GM21825 (cell line): ENCODE measurements at regions not wholly inside any gene's neighbourhood (a gene's known extent, or its start where the extent isn't known, plus 50 kb on each side); places are given as distances from the start of the nearest gene placed in this dataset.

ENCODE experiments used
- ATAC-seq: cut with Tn5 transposase; IDR thresholded peaks from one replicate; pipeline ENCODE4 v1.9.1; 2021; ENCODE audit warnings: mild to moderate bottlenecking, moderate library complexity; ENCODE audit not compliant: unreplicated experiment

GRCh38 chr5:52665559-52665958 is 122.2 kb upstream of the ITGA1 start:
- ATAC-seq, result no peak

GRCh38 chr5:52668139-52668538 is 119.6 kb upstream of the ITGA1 start:
- ATAC-seq, result no peak

GRCh38 chr5:52668544-52669185 is 119.1 kb upstream of the ITGA1 start:
- no peak for ATAC-seq

- ATAC-seq, result no peak
Observed at GRCh38 chr5:52672459-52672858, 115.3 kb upstream of the ITGA1 start.

GRCh38 chr5:52673495-52673894 is 114.2 kb upstream of the ITGA1 start:
- ATAC-seq, result no peak

- no peak for ATAC-seq
Observed at GRCh38 chr5:52674815-52675545, 112.7 kb upstream of the ITGA1 start.

GRCh38 chr5:52682492-52682891 is 105.2 kb upstream of the ITGA1 start:
- ATAC-seq, result no peak

GRCh38 chr5:52684051-52684450 is 103.7 kb upstream of the ITGA1 start:
- ATAC-seq, result no peak

- no peak for ATAC-seq
Observed at GRCh38 chr5:52685566-52685965, 102.2 kb upstream of the ITGA1 start.

- ATAC-seq, result no peak
Observed at GRCh38 chr5:52685971-52686370, 101.7 kb upstream of the ITGA1 start.

- no peak for ATAC-seq
Observed at GRCh38 chr5:52690236-52690768, 97.4 kb upstream of the ITGA1 start.

GRCh38 chr5:52692039-52692438 is 95.7 kb upstream of the ITGA1 start:
- no peak for ATAC-seq

- no peak for ATAC-seq
Observed at GRCh38 chr5:52692606-52693005, 95.1 kb upstream of the ITGA1 start.

GRCh38 chr5:52693280-52693679 is 94.4 kb upstream of the ITGA1 start:
- ATAC-seq, result no peak

GRCh38 chr5:52693836-52694235 is 93.9 kb upstream of the ITGA1 start:
- no peak for ATAC-seq

GRCh38 chr5:52694648-52695047 is 93.1 kb upstream of the ITGA1 start:
- ATAC-seq, result no peak

GRCh38 chr5:52702877-52703276 is 84.8 kb upstream of the ITGA1 start:
- no peak for ATAC-seq

GRCh38 chr5:52703321-52703720 is 84.4 kb upstream of the ITGA1 start:
- no peak for ATAC-seq

GRCh38 chr5:52705720-52706119 is 82.0 kb upstream of the ITGA1 start:
- no peak for ATAC-seq

GRCh38 chr5:52706775-52707174 is 80.9 kb upstream of the ITGA1 start:
- no peak for ATAC-seq

- ATAC-seq, result no peak
Observed at GRCh38 chr5:52707616-52708015, 80.1 kb upstream of the ITGA1 start.

GRCh38 chr5:52708463-52708862 is 79.3 kb upstream of the ITGA1 start:
- no peak for ATAC-seq
